PC-3 (cell line): ENCODE measurements at regions not wholly inside any gene's neighbourhood (a gene's known extent, or its start where the extent isn't known, plus 50 kb on each side); places are given as distances from the start of the nearest gene placed in this dataset.

Experiments used
- ATAC-seq: fragments of 200-7000 bp; cut with Tn5 transposase; 2 replicates; pipeline ENCODE4 v1.9.1; 2020; ENCODE audit warnings: mild to moderate bottlenecking, moderate library complexity
- BruUV-seq: library from RNA; stranded (reverse); fragments of 400-500 nt; replicated peaks from 2 replicates; lab custom pipeline; 2021; lab: Mats Ljungman, UMichigan
- CTCF ChIA-PET: fragments of 300-600 bp; sonication (Branson Sonifier 250); formaldehyde crosslinking; loops from one replicate; lab custom pipeline; 2022; ENCODE audit warnings: antibody characterized with exemption; lab: Charles Lee
- POLR2A ChIA-PET: fragments of 300-600 bp; sonication (Branson Sonifier 250); formaldehyde crosslinking; loops from one replicate; lab custom pipeline; 2022; ENCODE audit warnings: antibody characterized with exemption; ENCODE audit not compliant: unreplicated experiment; lab: Charles Lee
- DNase-seq: peaks from one replicate; pipeline ENCODE4 v3.0.0-alpha.2; 2015
- H2AFZ ChIP-seq: fragments of 300-600 bp; sonication (generic); 2 replicates; pipeline ENCODE4 v1.6.0; 2016; ENCODE audit warnings: antibody characterized with exemption, low read length
- H3F3A ChIP-seq: fragments of 300-600 bp; sonication (generic); one replicate; pipeline ENCODE4 v1.6.0; 2017; ENCODE audit warnings: antibody characterized with exemption, low read length, control low read depth, mild to moderate bottlenecking; ENCODE audit not compliant: unreplicated experiment
- H3K27ac ChIP-seq: fragments of 300-600 bp; sonication (generic); 2 replicates; pipeline ENCODE4 v1.5.1; 2016; ENCODE audit warnings: mild to moderate bottlenecking, low read length
- H3K27me3 ChIP-seq: fragments of 300-600 bp; sonication (generic); 2 replicates; pipeline ENCODE4 v1.6.1; 2016; ENCODE audit warnings: low read length, mixed read lengths
- H3K36me3 ChIP-seq: fragments of 300-600 bp; sonication (generic); 2 replicates; pipeline ENCODE4 v1.6.1; 2016; ENCODE audit warnings: low read depth, mixed run types, low read length, mixed read lengths
- H3K4me1 ChIP-seq: fragments of 300-600 bp; sonication (generic); 2 replicates; pipeline ENCODE4 v1.5.1; 2016; ENCODE audit warnings: low read length; ENCODE audit not compliant: insufficient read depth
- H3K4me2 ChIP-seq: fragments of 300-600 bp; sonication (generic); 2 replicates; pipeline ENCODE4 v1.6.0; 2016; ENCODE audit warnings: low read length
- H3K4me3 ChIP-seq: fragments of 300-600 bp; sonication (generic); 2 replicates; pipeline ENCODE4 v1.5.1; 2016; ENCODE audit warnings: mild to moderate bottlenecking, low read length, mixed read lengths
- H3K79me2 ChIP-seq: fragments of 300-600 bp; sonication (generic); 2 replicates; pipeline ENCODE4 v1.6.1; 2017; ENCODE audit warnings: low read length, mixed read lengths
- H3K9ac ChIP-seq: fragments of 300-600 bp; sonication (generic); 2 replicates; pipeline ENCODE4 v1.6.0; 2016; ENCODE audit warnings: mild to moderate bottlenecking, low read length
- H3K9me2 ChIP-seq: fragments of 300-600 bp; sonication (generic); replicated peaks from 2 replicates; pipeline ENCODE4 v1.6.1; 2016; ENCODE audit warnings: mixed run types, low read length, mixed read lengths
- H3K9me3 ChIP-seq: fragments of 300-600 bp; sonication (generic); 2 replicates; pipeline ENCODE4 v1.6.1; 2016; ENCODE audit warnings: low read length, mixed read lengths
- H4K20me1 ChIP-seq: fragments of 300-600 bp; sonication (generic); 2 replicates; pipeline ENCODE4 v1.6.1; 2016; ENCODE audit warnings: low read length, mixed read lengths
- CTCF ChIP-seq: fragments of 300-600 bp; sonication (generic); conservative IDR thresholded peaks from 2 replicates; pipeline ENCODE4 v1.5.1; 2017; ENCODE audit warnings: antibody characterized with exemption, low read depth, mild to moderate bottlenecking, low read length
- EZH2 ChIP-seq: fragments of 300-600 bp; sonication (generic); IDR thresholded peaks from one replicate; pipeline ENCODE4 v1.6.1; 2017; ENCODE audit warnings: antibody characterized with exemption, mild to moderate bottlenecking, low read length; ENCODE audit not compliant: unreplicated experiment
- EZH2phosphoT487 ChIP-seq: fragments of 300-600 bp; sonication (generic); IDR thresholded peaks from 2 replicates; pipeline ENCODE4 v1.6.1; 2018; ENCODE audit warnings: mild to moderate bottlenecking, antibody characterized with exemption, low read length, borderline replicate concordance
- intact Hi-C: fragments of 100-400 bp; cut with micrococcal nuclease; formaldehyde crosslinking; loops from 2 replicates; pipeline ENCODE4 v1.9.0; 2023

GRCh38 chr13:74866101-74866500 lies 615.9 kb downstream of the TBC1D4 start:
- Histone ChIP-seq H4K20me1 (no peaks in the 10 kb centered on the region), H2AFZ (no peak overlapping the region), H3K36me3 (peaks cover 11% of the 10 kb centered on the region), H3K4me1 (peaks cover 31% of the 10 kb centered on the region), H3K27ac (no peak overlapping the region), H3K9ac (no peak overlapping the region), H3K4me2 (no peak overlapping the region), H3F3A (peaks cover under 1% of the 10 kb centered on the region), H3K9me2 (no peaks in the 10 kb centered on the region), H3K27me3 (no peaks in the 10 kb centered on the region), H3K4me3 (no peak overlapping the region), H3K79me2 (no peaks in the 10 kb centered on the region), H3K9me3 (0 out of 2 replicates have a peak, but pooled peaks cover 3% of the 10 kb centered on the region)
- ChIA-PET POLR2A (interaction anchor here (0.6 kb wide), 1 partner anchor 1788 kb away, joined by 17 read pairs; no protein-coding TSS in a partner anchor), CTCF (no interaction called here)
- no TSS peak for BruUV-seq
- DNase-seq, result no peak
- intact Hi-C loops, result no loop called here
- TF ChIP-seq CTCF, result no peak
- no peak for TF ChIP-seq EZH2phosphoT487
- TF ChIP-seq EZH2, result no peak
- no peak for ATAC-seq

- H3K9me3 ChIP-seq, result 0 out of 2 replicates have a peak, but pooled peaks cover 3% of the 10 kb centered on the region
- BruUV-seq, result no TSS peak
- H3K36me3 ChIP-seq, result peaks cover 11% of the 10 kb centered on the region
- H3K27me3 ChIP-seq, result no peaks in the 10 kb centered on the region
- DNase-seq, result no peak
- POLR2A ChIA-PET, result interaction anchor here (0.6 kb wide), 1 partner anchor 1787 kb away, joined by 17 read pairs; no protein-coding TSS in a partner anchor
- H3K27ac ChIP-seq, result no peak overlapping the region
- no peak overlapping the region for H3K4me3 ChIP-seq
- TF ChIP-seq EZH2 (no peak), EZH2phosphoT487 (no peak), CTCF (no peak)
- peaks cover 29% of the 10 kb centered on the region for H3K4me1 ChIP-seq
- no peaks in the 10 kb centered on the region for H3F3A ChIP-seq
- ATAC-seq, result no peak
- no peaks in the 10 kb centered on the region for H4K20me1 ChIP-seq
- H3K9ac ChIP-seq, result no peak overlapping the region
- CTCF ChIA-PET, result no interaction called here
- no peaks in the 10 kb centered on the region for H3K9me2 ChIP-seq
- H3K4me2 ChIP-seq, result no peak overlapping the region
- H2AFZ ChIP-seq, result no peak overlapping the region
- intact Hi-C loops, result no loop called here
- H3K79me2 ChIP-seq, result no peaks in the 10 kb centered on the region
Observed at GRCh38 chr13:74865656-74866055, 616.3 kb downstream of the TBC1D4 start.

GRCh38 chr13:74860789-74861188 lies 621.2 kb downstream of the TBC1D4 start:
- DNase-seq, result no peak
- Histone ChIP-seq H3K4me2 (no peak overlapping the region), H3K9me3 (no peaks in the 10 kb centered on the region), H3K79me2 (no peaks in the 10 kb centered on the region), H3F3A (no peaks in the 10 kb centered on the region), H2AFZ (no peak overlapping the region), H3K27me3 (no peaks in the 10 kb centered on the region), H3K27ac (no peak overlapping the region), H3K36me3 (no peaks in the 10 kb centered on the region), H3K9me2 (no peaks in the 10 kb centered on the region), H3K9ac (no peak overlapping the region), H4K20me1 (no peaks in the 10 kb centered on the region), H3K4me3 (no peak overlapping the region), H3K4me1 (no peaks in the 10 kb centered on the region)
- no peak for ATAC-seq
- intact Hi-C loops, result no loop called here
- TF ChIP-seq EZH2phosphoT487, result no peak
- TF ChIP-seq CTCF, result no peak
- no peak for TF ChIP-seq EZH2
- no TSS peak for BruUV-seq
- ChIA-PET POLR2A (no interaction called here), CTCF (no interaction called here)
